NCI-H748 treated with DMSO at 0.1 percent for 48 hours (cell line): ENCODE measurements at regions not wholly inside any gene's neighbourhood (a gene's known extent, or its start where the extent isn't known, plus 50 kb on each side); places are given as distances from the start of the nearest gene placed in this dataset.

Experiments used
- DNase-seq: peaks from one replicate; lab custom pipeline; 2025; lab: John Stamatoyannopoulos, UW

GRCh38 chr13:64912141-64912540 is 2318.0 kb downstream of the PCDH9 start:
- no peak for DNase-seq

- no peak for DNase-seq
Measured at GRCh38 chr13:64910096-64910495, 2320.0 kb downstream of the PCDH9 start.

DNA sequence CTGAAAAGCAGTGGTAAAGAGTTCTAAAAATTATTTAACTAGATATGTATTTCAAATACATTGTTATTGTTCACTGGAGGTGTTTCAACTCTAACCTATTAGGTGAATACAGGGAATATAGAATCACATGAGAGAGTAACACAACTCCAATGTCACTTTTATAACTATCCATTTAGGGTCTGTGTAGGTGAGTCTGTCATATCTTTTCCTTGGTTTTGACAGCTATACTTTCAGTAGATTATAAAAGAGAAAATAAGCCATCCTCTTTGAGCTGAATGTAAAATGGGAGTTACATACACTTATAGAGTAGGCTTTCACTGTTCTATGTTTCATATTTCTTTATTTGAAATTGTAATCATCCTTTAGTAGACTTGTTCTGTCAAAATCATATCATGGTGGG is 2321.0 kb downstream of the PCDH9 start:
- no peak for DNase-seq

DNA sequence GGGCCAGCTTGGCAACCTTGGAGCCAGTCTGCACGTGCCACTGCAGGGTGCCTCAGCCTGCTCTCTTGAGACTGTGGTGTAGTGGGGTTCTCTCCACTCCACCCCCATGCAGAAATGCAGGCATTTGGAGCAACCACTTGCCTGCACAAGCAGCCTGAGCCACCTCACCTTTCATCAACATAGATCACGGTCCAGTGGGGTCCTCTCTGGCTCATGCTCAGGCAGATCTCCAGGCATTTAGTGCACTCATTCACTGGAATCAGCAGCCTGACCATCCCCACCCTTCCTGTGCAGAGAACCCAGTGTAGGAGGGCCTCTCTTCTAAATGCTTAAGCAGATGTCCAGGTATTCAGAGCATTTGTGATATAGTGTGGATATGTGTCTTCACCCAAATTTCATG is 2330.1 kb downstream of the PCDH9 start:
- no peak for DNase-seq

- DNase-seq, result no peak
Measured at GRCh38 chr13:64884976-64885375, 2345.2 kb downstream of the PCDH9 start.

- no peak for DNase-seq
Measured at GRCh38 chr13:64877176-64877575, 2353.0 kb downstream of the PCDH9 start.

GRCh38 chr13:64871742-64872141 is 2358.4 kb downstream of the PCDH9 start:
- no peak for DNase-seq

DNA sequence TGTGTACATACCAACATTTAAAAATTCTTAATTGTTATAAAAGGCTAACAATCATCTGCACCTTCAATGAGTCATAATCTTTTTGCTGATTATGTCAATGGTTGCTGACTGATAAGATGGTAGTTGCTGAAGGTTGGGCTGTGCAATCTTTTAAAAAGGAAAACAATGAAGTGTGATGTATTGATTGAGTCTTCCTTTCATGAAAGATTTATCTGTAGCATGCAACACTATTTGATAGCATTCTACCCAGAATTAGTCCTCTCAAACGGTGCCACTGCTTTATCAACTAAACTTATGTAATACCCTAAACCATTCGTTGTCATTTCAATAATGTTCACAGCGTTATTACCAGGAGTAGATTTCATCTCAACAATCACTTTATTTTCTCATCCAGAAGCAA is 2360.6 kb downstream of the PCDH9 start:
- no peak for DNase-seq

GRCh38 chr13:64867856-64868255 is 2362.3 kb downstream of the PCDH9 start:
- no peak for DNase-seq

DNA sequence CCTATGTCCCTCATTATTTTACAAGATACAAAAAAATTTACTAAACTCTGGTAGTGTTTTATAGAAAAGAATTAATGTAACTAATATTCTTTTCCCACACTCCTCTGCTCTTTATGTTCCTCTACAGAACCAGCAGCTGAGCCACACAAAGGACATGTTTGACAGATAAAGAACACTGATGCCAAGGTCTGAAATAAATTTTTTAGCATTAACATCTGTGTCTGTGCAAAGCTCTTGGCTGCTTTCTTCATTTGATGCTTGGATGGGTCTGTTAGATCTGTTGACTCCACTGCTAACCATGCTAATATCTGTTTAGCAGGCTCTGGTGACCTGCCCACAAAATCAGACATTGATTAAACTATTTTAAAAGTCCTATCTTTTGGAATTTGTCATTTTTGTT is 2363.8 kb downstream of the PCDH9 start:
- no peak for DNase-seq

GRCh38 chr13:64855506-64855905 is 2374.6 kb downstream of the PCDH9 start:
- no peak for DNase-seq

DNA sequence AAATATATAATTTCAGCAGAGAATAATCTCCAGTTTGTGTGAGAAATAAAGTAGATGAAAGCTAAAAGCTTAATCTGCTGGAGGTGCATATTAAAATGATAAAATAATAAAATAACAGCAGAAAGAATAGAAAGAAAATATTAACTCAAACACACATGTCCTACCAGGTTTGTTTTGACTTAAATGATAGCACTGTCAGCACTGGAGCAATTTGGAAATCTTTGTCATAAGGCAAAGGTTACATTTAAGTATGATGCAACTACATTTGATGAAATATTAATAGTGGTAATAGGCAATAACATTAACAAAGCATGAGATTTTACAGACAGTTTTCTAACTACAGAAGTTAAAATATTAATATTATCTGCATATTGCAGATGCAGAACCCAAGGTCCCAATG is 2380.1 kb downstream of the PCDH9 start:
- DNase-seq, result no peak

GRCh38 chr13:64849196-64849595 is 2380.9 kb downstream of the PCDH9 start:
- no peak for DNase-seq

- DNase-seq, result no peak
Measured at GRCh38 chr13:64847767-64848166, 2382.4 kb downstream of the PCDH9 start.

GRCh38 chr13:64845110-64845509 is 2385.0 kb downstream of the PCDH9 start:
- no peak for DNase-seq

DNA sequence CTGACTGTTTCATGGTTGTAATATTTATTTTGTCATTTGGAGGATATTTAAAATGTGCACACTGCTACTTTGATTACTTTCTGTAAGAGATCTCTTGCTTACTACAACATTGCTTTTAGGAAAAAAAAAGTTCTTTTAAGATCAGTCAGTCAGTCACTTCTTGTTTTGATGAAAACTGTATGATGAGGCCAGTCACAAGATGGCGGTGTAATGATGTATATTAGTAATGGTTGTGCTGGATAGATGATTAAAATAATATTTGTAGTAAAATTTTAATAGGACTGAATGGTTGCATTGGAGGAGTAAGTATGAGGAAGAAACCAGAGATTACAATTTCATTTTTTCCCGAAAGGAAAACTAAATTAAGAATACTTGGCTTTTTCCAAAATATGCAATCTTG is 2411.1 kb downstream of the PCDH9 start:
- DNase-seq, result no peak

DNA sequence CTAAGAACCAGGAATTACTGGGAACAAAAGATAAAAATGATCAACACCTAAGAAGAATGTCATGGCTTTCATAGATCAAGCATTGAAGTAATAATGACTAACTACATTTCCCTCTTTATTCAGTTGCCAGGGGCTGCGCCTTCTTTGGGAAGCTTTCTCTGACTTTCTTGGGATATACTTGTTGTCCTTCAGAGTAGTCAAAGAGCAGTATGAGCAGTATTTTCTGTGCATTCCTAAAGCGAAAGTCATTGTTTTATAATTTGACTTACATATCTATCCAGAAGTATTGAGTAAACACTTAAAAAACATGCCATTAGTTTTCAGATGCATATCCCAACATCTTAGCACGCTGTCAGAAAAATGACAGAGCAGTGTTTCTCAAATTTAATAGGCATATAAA is 2412.4 kb downstream of the PCDH9 start:
- DNase-seq, result no peak

GRCh38 chr13:64810750-64811149 is 2419.4 kb downstream of the PCDH9 start:
- DNase-seq, result no peak

GRCh38 chr13:64808704-64809103 is 2421.4 kb downstream of the PCDH9 start:
- no peak for DNase-seq

- DNase-seq, result no peak
Measured at GRCh38 chr13:64801768-64802167, 2428.4 kb downstream of the PCDH9 start.

DNA sequence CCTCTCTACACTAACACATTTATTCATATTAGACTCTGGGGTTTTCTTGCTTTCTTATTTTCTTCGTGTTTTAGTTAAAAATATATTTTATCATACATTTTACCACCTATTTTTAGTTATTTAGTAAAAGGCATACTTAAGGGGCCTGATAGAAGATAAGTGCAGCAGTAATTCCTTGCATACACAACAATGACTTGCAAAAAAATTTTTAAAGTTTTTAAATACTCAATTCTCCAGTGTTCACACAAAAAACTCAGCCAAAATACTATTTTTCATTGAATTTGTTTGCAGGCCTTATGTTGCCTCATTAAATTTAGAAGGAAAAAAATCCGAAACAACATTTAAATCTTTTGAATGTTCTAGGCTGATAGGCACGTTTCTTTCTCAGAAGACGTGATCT is 2431.7 kb downstream of the PCDH9 start:
- DNase-seq, result no peak

DNA sequence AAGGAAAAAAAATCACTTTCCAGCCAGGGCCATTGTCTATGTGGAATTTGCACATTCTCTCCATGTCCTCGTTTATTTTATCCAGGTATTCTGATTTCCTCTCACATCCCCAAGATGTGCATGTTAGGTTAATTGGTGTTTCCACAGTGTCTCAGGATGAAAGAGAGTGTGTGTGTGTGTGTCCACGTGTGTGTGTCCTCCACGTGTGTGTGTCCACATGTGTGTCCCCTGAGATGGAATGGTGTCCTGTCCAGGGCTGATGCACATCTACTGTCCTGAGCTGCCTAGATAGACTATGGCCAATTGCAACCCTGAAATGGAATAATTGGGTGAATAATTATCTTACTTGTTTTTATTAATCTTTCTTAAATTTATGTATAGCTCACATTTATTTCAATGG is 2436.5 kb downstream of the PCDH9 start:
- DNase-seq, result no peak

GRCh38 chr13:64793131-64793530 is 2437.0 kb downstream of the PCDH9 start:
- DNase-seq, result no peak

DNA sequence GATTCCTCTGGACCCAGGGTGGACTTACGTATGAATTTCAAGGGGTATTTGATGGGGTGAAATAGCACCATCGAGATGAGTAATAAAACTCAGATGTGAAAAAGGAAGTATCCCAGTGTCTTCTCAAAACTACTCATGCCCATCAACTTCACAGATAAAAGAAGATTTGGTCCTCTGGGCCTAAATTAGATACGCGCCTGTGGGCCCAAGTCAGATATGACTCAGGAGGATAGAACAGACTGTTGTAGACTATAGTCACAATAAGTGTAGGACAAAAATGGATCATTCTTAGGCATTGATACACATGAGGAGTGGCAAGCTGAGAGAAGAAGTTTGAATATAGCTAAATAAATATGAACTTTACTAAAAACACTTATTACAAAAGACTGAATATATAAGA is 2438.8 kb downstream of the PCDH9 start:
- DNase-seq, result no peak

DNA sequence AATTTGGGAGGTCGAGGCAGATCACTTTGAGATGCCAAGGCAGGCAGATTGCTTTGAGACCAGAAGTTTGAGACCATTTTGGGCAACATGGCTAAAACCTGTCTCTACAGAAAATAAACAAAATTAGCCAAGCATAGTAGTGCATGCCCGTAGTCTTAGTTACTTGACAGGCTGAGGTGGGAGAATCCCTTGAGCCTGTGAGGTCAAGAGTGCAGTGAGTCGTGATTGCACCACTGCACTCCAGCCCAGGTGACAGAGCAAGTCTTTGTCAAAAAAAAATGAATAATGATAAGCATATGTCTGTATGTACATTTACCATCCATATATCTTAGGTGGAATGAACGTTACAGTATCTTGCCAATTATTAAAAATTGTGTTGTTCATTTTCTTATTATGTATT is 2447.7 kb downstream of the PCDH9 start:
- no peak for DNase-seq
